GM23338 (cell line): ENCODE measurements at regions not wholly inside any gene's neighbourhood (a gene's known extent, or its start where the extent isn't known, plus 50 kb on each side); places are given as distances from the start of the nearest gene placed in this dataset.

Experiments
- CREB1 ChIP-seq: fragments of 250-450 bp; sonication (Bioruptor Pico); IDR thresholded peaks from 2 replicates; pipeline ENCODE4 v1.5.0; 2020; ENCODE audit warnings: low read depth, mild to moderate bottlenecking, moderate library complexity
- CTCF ChIP-seq, 2 experiments: fragments of 200-600 bp in 1 of 2; sonication (generic) in 1 of 2; conservative IDR thresholded peaks; 2 replicates each; pipeline versions ENCODE4 v1.5.1 to v1.6.1; 2016 to 2017; ENCODE audit warnings: antibody characterized with exemption in 2 of 2, low read depth in 2 of 2, mild to moderate bottlenecking in 2 of 2, moderate library complexity in 1 of 2
- EZH2 ChIP-seq: fragments of 200-600 bp; sonication (generic); IDR thresholded peaks from one replicate; pipeline ENCODE4 v1.8.0; 2017; ENCODE audit warnings: antibody characterized with exemption, mild to moderate bottlenecking, low read depth; ENCODE audit not compliant: unreplicated experiment
- EZH2phosphoT487 ChIP-seq: fragments of 200-600 bp; sonication (generic); IDR thresholded peaks from one replicate; pipeline ENCODE4 v1.8.1; 2018; ENCODE audit warnings: antibody characterized with exemption; ENCODE audit not compliant: unreplicated experiment
- POLR2AphosphoS5 ChIP-seq: IDR thresholded peaks from 2 replicates; pipeline ENCODE4 v1.6.1; 2016; ENCODE audit warnings: antibody characterized with exemption, low read depth
- REST ChIP-seq: IDR thresholded peaks from one replicate; pipeline ENCODE4 v1.6.1; 2018; ENCODE audit warnings: antibody characterized with exemption; ENCODE audit not compliant: unreplicated experiment
- STAT1 ChIP-seq: IDR thresholded peaks from one replicate; pipeline ENCODE4 v1.6.1; 2016; ENCODE audit warnings: antibody characterized with exemption; ENCODE audit not compliant: unreplicated experiment
- ZNF114 ChIP-seq: fragments of 250-450 bp; sonication (Bioruptor Pico); IDR thresholded peaks from 2 replicates; pipeline ENCODE4 v1.5.0; 2020; ENCODE audit warnings: mild to moderate bottlenecking, moderate library complexity
- TF ChIP-seq, protein P1 (sequence below): IDR thresholded peaks from 2 replicates; pipeline ENCODE4 v1.6.1; 2016; ENCODE audit warnings: antibody characterized with exemption

- TF ChIP-seq CTCF (conservative IDR thresholded peaks at IDR 0.05; ENCODE audit: low read depth in 2 of 2), result no peak
- TF ChIP-seq EZH2, result no peak
- TF ChIP-seq POLR2AphosphoS5, result no peak
- TF ChIP-seq CREB1 (CRISPR knock-in tag), result no peak
- TF ChIP-seq EZH2phosphoT487, result no peak
- TF ChIP-seq REST, result no peak
- TF ChIP-seq, protein P1, sequence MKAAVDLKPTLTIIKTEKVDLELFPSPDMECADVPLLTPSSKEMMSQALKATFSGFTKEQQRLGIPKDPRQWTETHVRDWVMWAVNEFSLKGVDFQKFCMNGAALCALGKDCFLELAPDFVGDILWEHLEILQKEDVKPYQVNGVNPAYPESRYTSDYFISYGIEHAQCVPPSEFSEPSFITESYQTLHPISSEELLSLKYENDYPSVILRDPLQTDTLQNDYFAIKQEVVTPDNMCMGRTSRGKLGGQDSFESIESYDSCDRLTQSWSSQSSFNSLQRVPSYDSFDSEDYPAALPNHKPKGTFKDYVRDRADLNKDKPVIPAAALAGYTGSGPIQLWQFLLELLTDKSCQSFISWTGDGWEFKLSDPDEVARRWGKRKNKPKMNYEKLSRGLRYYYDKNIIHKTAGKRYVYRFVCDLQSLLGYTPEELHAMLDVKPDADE, result no peak
- no peak for TF ChIP-seq ZNF114 (CRISPR knock-in tag)
- no peak for TF ChIP-seq STAT1
Observed at GRCh38 chr11:10913075-10913474, 55.2 kb upstream of the ZBED5 start.
